Hypothalamus (tissue), 51 donors: ENCODE measurements at regions not wholly inside any gene's neighbourhood (a gene's known extent, or its start where the extent isn't known, plus 50 kb on each side); places are given as distances from the start of the nearest gene placed in this dataset.
"Not testable (repeated sequence)": the region's sequence is repeated elsewhere in the genome, so short reads cannot be mapped to it uniquely, and the experiment has no call there.

Experiments
- DNase-seq, 51 donors: peaks; one replicate each; lab custom pipeline; 2025; lab: John Stamatoyannopoulos, UW

DNA sequence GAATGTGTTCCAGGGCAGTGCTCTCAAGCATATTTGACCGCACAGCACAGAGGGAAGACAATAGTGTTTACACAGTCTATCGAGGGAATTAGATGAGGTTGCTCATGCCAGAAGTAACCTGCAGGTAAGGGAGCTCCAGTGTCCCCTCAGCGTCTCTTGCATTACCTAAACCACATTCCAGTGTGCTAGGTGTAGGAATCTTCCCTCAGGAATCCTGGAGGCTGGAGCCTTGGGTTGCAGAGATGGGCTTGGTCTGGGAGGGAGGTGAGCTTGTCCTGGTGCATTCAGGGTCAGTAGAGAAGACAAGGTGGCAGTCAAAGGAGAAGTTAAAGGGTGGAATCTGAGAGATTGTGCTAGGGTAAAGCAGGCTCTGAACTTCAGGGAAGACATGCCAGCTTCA is 56.3 kb downstream of the SOX14 start:
- no peak for DNase-seq

DNA sequence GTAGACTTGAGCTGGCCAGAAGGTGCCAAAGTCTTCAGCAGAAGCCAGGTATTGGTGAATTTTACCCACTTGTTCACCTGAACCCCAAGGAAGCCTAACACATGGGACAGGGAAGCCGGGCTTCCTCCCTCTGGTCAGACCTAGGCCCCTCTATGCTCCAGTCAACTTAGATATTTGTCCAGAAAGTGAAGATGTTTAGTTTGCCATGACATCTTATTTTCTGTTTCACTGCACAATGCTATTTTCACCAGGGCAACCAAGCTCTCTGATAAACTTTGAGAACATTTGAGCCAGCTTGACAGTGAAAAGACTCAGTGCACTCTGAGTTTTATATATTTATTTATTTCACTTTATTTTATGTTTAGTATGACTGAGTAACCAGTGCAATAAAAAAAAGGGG is 71.0 kb downstream of the SOX14 start:
- no peak for DNase-seq

DNA sequence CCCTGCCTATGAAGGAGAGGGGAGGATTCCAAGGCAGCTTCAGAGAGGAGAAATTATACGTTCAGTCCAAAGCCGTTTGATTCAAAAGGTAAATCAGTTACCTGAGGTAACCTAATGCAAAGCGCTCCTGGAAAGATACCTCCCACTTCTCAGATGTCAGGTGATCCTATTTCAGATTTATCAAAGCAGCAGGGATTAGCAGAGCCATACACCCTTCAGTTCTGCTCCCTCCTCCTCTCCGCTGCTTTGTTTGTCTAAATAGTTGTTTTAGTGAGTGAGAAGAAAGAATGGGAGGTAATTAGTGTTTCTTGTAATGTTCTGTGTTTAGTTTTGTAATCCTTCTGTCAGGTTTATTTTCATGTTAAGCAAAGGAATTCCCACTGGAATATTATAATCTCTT is 81.1 kb downstream of the SOX14 start:
- no peak for DNase-seq

DNA sequence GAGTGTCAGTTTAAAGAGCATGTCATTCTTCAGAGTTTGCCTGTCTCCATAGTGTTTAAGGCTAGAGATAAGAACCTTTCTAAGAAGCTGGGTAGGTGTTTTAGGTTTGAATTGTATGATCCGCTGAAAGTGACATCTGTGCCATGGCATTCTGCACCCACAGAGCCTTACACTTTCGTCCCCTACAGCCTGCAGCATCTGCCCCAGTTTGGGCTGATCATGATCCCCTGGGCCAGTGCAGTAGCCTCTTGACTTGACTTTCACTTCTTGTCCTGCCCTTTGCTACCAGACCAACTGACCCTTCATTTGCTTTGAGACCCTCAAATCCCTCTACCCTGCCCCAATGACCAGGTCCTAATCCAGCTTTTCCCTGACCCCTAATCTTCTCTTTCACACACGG is 81.6 kb downstream of the SOX14 start:
- DNase-seq, result no peak

DNA sequence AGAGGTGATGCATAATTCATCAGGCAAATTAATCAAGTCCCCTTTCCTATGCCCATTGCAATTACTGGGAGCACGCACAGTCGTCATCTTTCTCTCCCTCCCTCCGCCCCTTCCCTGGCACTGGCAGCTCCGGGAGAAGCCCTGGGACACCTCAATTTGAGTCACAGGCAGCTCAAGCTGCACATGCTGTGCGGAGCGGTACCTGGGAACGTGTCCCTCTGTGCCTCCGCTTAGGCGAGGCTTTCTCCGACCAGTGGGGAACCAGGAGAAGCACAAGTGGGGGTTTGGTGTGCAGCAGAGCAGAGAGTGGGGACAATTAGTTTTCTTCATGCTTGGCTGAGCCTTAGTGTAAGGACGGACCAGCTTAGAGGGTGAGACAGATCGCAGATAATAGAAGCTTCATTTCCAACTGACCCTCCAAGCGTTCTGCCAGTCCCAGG is 88.3 kb downstream of the SOX14 start:
- no peak for DNase-seq

DNA sequence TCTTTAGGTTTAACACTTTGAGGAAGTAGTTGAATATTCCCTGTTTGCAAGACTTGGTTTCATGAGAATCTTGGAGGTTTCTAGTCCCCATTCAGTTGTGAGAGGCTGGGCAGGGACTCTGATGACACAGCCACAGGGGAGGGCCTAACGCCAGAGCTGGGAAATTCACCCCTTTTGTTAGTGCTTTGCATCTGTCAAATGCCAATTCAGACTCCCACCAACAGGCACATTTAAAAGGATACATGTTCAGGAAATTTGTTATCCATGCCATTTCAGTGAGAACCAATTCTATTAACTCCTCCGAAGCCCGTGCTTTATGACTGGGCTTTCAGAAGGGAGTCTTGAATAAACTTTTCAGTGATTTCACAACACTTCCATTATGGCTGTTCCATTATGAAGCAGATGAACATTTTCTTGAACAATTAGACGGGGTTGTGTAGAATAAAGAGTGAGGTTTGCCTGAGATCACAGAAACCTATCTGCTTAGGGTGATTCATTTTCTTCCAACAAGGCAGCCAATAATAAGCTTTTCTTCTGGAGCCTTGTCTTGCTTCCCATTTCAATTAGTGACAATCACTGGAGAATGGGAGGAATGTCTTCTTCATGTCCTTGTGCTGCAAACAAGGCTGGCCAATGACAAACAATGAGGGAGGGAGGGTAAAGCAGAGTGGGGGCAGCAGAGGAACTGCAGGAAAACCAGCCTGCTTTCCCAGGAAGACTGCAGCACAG is 90.6 kb downstream of the SOX14 start:
- DNase-seq, result no peak

DNA sequence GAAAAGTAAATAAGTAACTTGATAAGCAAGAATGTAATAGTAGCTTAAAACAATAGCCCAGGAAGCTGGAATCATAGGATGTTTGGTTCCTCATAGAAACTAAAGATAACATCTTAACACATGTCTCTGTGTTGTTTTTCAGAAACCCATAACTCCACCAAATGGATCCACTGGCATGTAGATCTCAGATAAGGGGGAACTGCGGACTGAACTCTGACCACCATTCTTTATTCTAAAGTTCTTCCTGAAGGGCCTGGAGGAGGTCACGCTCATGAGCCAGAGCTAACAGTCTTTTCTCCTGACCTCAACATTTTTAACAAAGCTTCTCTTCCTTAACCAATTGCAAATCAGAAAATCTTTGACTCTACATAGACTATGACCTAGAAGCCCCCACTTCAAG is 101.9 kb downstream of the SOX14 start:
- no peak for DNase-seq

DNA sequence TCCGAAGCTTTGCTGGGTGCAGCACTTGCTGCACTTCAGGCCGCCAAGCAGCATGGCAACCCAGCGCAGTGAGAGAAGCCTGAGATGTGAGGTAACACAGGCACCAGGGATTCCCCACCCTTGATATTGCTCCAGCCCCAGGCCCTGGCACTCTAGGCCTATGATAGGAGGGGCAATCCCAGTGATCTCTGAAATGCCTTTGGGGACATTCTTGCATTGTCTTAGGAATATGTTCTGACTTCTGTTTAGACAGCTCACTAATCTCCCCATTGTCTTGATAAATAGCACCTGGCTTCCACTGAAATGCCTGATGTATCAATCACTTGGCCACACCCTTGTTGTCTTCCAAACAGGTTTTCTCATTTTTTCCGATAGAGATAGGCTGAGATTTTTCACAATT is 102.8 kb downstream of the SOX14 start:
- DNase-seq, result no peak

DNA sequence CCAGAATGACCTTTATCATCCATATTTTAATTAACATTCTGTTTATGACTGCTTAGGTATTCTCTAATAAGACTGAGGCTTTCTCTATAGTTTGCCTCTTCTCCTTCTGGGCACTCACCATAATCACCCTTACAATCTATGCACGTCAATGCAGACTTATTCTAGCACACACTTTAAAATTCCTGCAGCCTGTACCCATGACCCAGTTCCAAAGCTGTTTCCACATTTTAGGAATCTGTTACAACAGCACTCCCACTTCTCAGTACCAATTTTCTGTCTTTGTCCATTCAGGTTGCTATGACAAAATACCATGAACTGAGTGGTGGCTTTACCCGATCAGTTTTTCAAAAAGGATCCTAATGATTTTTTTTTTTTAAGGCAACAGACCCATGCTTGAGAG is 103.5 kb downstream of the SOX14 start:
- DNase-seq, result no peak

DNA sequence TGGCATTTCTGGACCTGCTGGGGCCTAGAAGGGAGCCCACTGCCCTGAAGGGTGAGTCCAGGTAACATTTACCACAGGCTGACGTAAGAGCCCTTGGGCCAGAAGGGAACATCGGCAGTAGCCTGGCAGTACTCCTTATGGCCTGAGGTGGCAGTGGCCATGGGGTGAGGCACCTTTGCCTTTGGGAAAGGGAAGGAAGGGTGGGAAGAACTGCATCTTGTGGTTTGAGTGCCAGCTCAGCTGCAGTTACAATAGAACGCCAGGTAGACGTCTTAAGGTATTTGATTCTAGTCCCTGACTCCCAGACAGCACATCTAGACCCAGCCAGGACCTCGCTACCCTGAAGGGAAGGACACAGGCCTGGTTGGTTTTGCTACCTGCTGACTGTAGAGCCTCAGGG is 104.9 kb downstream of the SOX14 start:
- no peak for DNase-seq

DNA sequence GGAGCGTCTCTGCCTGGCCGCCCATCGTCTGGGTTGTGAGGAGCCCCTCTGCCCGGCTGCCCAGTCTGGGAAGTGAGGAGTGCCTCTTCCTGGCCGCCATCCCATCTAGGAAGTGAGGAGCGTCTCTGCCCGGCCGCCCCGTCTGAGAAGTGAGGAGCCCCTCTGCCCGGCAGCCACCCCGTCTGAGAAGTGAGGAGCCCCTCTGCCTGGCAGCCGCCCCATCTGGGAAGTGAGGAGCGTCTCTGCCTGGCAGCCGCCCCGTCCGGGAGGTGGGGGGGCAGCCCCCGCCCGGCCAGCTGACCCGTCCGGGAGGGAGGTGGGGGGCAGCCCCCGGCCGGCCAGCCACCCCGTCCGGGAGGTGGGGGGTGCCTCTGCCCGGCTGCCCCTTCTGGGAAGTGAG is 108.5 kb downstream of the SOX14 start:
- not testable (repeated sequence) for DNase-seq

DNA sequence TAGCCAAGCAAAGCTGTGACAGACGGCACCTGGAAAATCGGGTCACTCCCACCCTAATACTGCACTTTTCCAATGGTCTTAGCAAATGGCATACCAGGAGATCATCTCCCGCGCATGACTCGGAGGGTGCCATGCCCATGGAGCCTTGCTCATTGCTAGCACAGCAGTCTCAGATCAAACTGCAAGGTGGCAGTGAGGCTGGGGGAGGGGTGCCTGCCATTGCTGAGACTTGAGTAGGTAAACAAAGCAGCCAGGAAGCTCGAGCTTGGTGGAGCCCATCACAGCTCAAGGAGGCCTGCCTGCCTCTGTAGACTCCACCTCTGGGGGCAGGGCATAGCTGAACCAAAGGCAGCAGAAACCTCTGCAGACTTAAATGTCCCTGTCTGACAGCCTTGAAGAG is 113.1 kb upstream of the CLDN18 start:
- DNase-seq, result not testable (repeated sequence)

DNA sequence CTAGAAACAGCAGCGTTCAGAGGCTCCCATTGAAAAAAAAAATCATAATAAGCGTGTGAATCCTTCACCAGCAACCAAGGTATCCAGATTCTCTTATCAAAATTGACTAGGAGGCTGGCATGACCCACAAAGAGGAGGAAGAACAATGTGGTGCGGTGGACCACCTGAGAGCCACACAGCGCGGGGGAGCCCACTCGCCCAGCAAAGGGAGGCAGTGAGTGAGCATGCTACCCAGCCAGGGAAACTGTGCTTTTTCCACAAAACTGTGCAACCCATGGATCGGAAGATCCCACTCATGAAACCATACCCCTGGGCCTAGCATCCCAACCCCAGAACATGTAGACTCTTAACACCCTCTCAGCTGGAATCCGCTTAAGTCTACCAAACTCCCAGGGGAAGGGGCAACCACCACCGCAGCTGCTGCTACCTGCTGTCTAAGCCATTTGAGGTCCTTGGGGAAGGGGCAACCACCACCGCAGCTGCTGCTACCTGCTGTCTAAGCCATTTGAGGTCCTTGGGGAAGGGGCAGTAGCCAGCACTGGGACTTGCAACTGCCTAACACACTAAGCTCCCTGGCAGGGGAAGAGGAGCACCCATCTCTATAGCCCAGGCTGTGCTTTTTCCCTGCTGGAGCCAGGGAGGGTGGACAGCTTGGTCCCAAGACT is 102.8 kb upstream of the CLDN18 start:
- no peak for DNase-seq

DNA sequence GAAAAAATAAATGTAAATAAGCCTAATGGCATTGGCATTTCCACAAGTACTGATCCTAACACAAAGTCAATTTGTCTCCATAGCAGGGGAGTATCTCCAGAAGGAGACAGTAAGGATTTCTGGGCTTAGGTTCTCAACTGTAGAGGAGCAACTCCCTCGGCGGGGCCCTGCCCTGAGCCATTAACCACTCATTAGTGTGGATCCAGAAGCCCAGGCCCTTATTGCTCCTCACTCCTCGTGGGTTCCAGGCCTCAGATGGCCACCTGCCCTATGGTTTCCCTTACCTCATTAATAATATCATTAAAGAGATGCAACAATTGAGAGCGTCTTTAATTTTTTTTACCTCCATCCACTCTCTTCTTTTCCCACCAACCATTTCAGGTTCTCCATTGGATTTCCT is 85.3 kb upstream of the CLDN18 start:
- DNase-seq, result no peak

DNA sequence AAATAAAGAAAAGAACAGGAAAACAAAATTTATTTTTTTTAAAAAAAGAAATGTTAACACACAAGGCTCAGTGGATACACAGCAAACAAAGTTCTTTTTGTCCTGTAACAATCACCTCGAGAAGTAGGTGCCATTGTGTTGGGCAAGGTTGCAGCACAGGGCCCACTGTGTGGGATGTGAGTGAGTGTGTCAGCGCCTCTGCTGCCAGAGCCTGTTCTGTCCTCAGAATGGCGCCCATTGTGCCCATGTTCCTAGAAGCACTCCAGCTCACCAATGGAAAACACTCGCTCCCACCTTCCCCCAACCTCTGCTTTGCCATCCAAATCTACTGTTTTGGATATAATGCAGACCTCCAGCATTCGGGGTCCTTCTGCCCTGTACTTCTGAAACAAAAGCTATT is 84.9 kb upstream of the CLDN18 start:
- peak in 2 of 51 donors; percentile 3 to 5 for DNase-seq

DNA sequence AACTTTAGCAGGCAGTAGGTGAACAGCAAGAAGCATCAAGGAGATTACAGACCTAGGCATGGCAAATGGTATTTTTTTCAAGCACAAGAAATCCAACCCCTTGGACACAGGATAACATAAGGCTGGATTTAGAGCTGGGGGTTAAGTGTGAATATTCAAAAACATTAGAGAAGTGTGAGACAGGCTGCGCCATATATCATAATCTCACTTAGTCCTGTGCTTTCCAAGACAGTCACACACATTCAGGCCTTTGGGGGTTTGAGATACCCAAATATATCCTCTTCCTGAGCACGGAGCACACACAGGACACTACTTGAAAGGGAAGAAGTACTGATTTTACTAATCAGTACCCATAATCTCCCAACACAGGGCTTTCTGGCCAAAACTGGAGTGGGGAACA is 83.0 kb upstream of the CLDN18 start:
- DNase-seq, result no peak

DNA sequence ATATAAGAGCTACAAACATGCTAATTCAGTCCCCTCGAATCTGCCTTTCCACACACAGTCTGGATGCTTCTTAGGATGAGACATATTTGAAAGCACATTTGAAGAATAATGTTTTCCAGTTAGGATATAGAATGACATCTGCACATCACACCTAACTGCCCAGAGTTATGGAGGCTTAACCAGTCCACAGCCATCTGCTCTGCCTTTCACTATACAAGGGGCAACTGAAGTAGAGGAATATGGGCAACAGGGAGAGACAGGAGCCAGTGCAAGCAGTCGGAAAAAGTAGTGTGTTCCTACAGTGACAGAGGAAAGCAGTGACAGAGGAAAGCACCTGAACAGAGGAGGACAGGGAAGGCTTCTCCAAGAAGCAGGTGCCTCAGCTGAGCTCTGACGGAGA is 79.0 kb upstream of the CLDN18 start:
- no peak for DNase-seq

DNA sequence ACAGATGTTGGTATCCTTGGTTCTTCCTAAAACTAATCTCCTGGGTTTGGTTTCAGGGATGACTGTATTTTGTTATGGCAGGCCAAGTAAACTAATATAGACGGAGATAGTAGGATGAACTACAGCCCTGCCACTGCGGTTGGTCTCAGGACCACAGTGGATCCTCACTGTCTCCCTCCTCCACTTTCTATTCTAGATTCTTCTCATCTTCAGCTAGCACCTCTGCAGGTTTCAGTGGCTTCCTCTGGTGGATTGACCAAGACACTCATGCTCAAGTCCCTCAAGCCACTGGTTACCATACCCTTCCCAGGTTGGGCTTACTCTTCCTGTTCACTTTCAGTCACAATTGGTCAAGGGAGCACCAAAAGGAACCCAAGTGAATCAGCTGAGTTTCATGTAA is 71.1 kb upstream of the CLDN18 start:
- no peak for DNase-seq

DNA sequence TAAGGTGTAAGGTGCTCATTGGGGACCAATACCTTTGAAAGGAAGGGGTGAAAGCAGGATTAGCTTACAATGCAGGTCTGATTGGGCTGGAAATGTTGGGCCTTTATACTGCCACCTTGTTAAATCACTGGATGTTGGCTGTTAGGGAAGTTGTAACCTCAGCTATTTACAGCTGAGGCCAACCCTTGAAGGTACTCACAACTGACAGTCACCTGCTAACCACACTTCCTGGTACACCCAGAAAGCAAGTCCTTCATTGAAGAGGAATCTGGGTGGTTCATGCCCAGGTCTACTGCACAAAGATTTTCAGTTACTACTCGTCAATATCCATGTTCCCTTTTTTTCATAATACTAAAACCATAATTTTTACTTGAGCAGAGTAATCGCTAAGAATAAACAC is 65.4 kb upstream of the CLDN18 start:
- no peak for DNase-seq

DNA sequence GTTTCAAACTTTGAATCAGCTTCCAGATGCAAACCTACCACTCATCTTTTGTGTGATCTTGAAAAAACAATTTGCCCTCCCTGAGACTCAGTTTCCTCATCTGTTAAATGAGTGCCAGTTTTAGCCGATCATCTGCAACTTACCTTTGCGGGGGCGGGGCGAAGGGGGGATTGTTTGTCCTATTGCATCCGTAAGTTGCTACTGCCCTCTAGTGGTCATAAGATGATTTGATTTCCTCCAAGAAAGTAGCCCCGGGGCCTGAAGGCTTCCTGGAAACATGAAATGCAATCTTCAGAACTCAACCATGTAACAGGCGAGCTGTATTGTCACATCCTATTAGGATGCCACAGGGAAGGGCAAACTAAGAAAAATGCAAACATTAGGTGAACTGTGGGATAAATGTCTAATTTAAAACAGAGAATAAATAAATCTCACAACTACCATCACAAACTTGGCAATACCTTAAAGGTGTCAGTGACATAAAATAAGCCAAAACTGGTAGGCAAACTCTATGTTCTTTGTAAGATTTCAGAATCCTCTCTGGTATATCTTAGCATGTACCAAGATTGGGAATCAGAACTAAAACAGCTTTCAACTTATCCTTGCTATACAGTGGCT is 63.5 kb upstream of the CLDN18 start:
- peak in 18 of 51 donors; percentile 0 to 39 (median 4) for DNase-seq

DNA sequence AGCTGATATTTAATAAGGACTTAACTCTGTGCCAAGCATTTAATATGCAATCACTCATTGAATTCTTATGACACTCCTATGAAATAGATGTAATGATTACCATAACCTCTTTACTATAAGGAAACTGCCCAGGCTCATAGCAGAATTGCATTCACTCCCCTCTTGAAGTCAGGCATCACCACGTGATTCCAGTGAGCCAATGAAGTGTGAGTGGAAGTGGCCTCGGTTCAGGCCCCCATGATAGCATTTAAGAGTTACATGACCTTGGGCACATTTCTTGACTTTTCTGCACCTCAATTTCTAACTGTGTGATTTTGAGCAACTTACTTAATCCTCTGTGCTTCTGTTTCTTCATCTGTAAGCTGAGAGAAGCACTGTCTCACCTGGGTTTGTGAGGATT is 62.8 kb upstream of the CLDN18 start:
- DNase-seq, result no peak

DNA sequence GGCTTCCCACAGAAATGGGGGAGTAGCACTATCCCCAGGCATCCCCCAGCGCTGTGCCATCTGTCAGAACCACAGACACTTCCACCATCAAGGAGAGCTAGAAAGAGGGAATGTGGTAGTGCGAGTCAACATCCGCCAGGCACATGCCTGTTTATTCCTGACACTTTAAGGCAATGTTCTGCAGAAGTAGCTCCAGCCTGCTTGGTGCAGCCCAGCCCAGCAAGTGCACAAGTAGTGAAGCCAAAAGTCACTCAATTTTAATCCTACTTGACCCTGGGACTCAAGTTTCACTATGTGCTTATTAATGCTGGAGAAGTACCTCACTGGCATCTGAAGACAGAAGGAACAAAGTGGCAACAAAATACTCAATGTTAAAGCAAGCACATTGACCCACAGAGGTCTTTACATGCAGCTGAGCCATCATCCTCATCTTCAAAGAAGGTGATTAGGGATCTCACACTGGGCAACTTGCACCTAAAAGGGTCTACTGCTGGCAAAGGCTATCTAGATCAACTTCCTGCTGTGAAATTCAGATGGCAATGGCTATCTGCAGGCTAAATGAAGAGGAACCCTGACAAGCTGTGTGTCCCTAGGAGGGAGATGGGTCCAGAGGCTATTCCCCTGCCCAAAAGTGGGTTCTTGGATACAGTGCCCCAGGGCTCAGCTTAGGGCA is 61.4 kb upstream of the CLDN18 start:
- DNase-seq, result no peak
